Endodermal cell (in vitro differentiated cells): ENCODE measurements at regions not wholly inside any gene's neighbourhood (a gene's known extent, or its start where the extent isn't known, plus 50 kb on each side); places are given as distances from the start of the nearest gene placed in this dataset.

Source experiments
- DNase-seq: peaks from one replicate; pipeline ENCODE4 v3.0.0-alpha.2; 2017
- H3K27ac ChIP-seq: 2 replicates; pipeline ENCODE4 v1.5.1; 2013; ENCODE audit warnings: mild to moderate bottlenecking, low read depth, low read length, moderate library complexity
- H3K27me3 ChIP-seq: 2 replicates; pipeline ENCODE4 v1.6.1; 2013; ENCODE audit warnings: mild to moderate bottlenecking, low read length, moderate library complexity; ENCODE audit not compliant: insufficient read depth, control insufficient read depth, poor library complexity, severe bottlenecking
- H3K36me3 ChIP-seq: 2 replicates; pipeline ENCODE4 v1.7.0; 2013; ENCODE audit warnings: mild to moderate bottlenecking, low read length, moderate library complexity; ENCODE audit not compliant: control insufficient read depth, insufficient read depth
- H3K4me1 ChIP-seq: one replicate; pipeline ENCODE4 v1.7.0; 2013; ENCODE audit warnings: low read length; ENCODE audit not compliant: control insufficient read depth, insufficient read depth
- H3K4me3 ChIP-seq: 2 replicates; pipeline ENCODE4 v1.5.1; 2013; ENCODE audit warnings: mild to moderate bottlenecking, low read length, moderate library complexity
- H3K9ac ChIP-seq: 2 replicates; pipeline ENCODE4 v1.6.1; 2013; ENCODE audit warnings: mild to moderate bottlenecking, low read length, moderate library complexity; ENCODE audit not compliant: poor library complexity, severe bottlenecking; ENCODE audit errors: extremely low read depth
- H3K9me3 ChIP-seq: 2 replicates; pipeline ENCODE4 v1.6.1; 2013; ENCODE audit warnings: mild to moderate bottlenecking, low read length, moderate library complexity; ENCODE audit not compliant: control insufficient read depth
- H3K27ac Mint-ChIP-seq: 2 replicates; pipeline ENCODE4 v1.8.0; 2020; ENCODE audit warnings: mixed read lengths
- H3K27me3 Mint-ChIP-seq: 2 replicates; pipeline ENCODE4 v1.8.0; 2021; ENCODE audit warnings: mild to moderate bottlenecking, mixed read lengths; ENCODE audit not compliant: insufficient read depth
- H3K36me3 Mint-ChIP-seq: 2 replicates; pipeline ENCODE4 v1.8.0; 2020; ENCODE audit warnings: low read depth, mixed read lengths
- H3K4me1 Mint-ChIP-seq: 2 replicates; pipeline ENCODE4 v1.8.0; 2020; ENCODE audit warnings: mixed read lengths
- H3K4me3 Mint-ChIP-seq: 2 replicates; pipeline ENCODE4 v1.8.0; 2020; ENCODE audit warnings: mild to moderate bottlenecking, moderate library complexity, mixed read lengths
- H3K9me3 Mint-ChIP-seq: 2 replicates; pipeline ENCODE4 v1.8.0; 2020; ENCODE audit warnings: mild to moderate bottlenecking, mixed read lengths
- CTCF ChIP-seq: fragments of 200-600 bp; sonication (generic); conservative IDR thresholded peaks from 2 replicates; pipeline ENCODE4 v1.5.0; 2021; ENCODE audit warnings: antibody characterized with exemption, mild to moderate bottlenecking
- WGBS, 2 experiments: methylation state at CpG; one replicate each; pipeline versions ENCODE4 v1.1.5 to v1.1.7; 2013; ENCODE audit warnings: missing lambda C conversion rate in 2 of 2, mixed read lengths in 1 of 2; ENCODE audit not compliant: insufficient coverage in 1 of 2, insufficient read length in 1 of 2; 5-methylcytosine and 5-hydroxymethylcytosine counted together

GRCh38 chr16:64013856-64014255 is 1108.0 kb downstream of the CDH11 start:
- Mint-ChIP-seq H3K27me3 (no peaks in the 10 kb centered on the region), H3K4me1 (peaks cover 14% of the 10 kb centered on the region), H3K4me3 (no peak overlapping the region), H3K9me3 (no peaks in the 10 kb centered on the region), H3K27ac (no peak overlapping the region), H3K36me3 (no peaks in the 10 kb centered on the region)
- Histone ChIP-seq H3K4me1 (peaks cover 3% of the 10 kb centered on the region), H3K4me3 (no peak overlapping the region), H3K27me3 (peaks cover 5% of the 10 kb centered on the region), H3K9ac (no peak overlapping the region), H3K27ac (no peak overlapping the region), H3K36me3 (no peaks in the 10 kb centered on the region), H3K9me3 (peaks cover 4% of the 10 kb centered on the region)
- no peak for DNase-seq
- 100% methylated on average over 1 of the region's 1 CpG; no CpG with 5 or more reads in 1 of the 2 experiments for WGBS, 2 experiments
- no peak for TF ChIP-seq CTCF

GRCh38 chr16:64012166-64012565 is 1109.7 kb downstream of the CDH11 start:
- Histone ChIP-seq H3K27me3 (peaks cover 5% of the 10 kb centered on the region), H3K9ac (no peak overlapping the region), H3K27ac (no peak overlapping the region), H3K9me3 (peaks cover 4% of the 10 kb centered on the region), H3K36me3 (no peaks in the 10 kb centered on the region), H3K4me1 (no peaks in the 10 kb centered on the region), H3K4me3 (no peak overlapping the region)
- Mint-ChIP-seq H3K4me3 (no peak overlapping the region), H3K9me3 (no peaks in the 10 kb centered on the region), H3K36me3 (no peaks in the 10 kb centered on the region), H3K27ac (no peak overlapping the region), H3K4me1 (peaks cover 9% of the 10 kb centered on the region), H3K27me3 (no peaks in the 10 kb centered on the region)
- DNase-seq: no peak
- WGBS, 2 experiments: 85 to 93% methylated on average over 2 of the region's 2 CpGs
- no peak for TF ChIP-seq CTCF

- Histone ChIP-seq H3K9me3 (peaks cover 4% of the 10 kb centered on the region), H3K9ac (no peak overlapping the region), H3K4me3 (no peak overlapping the region), H3K27ac (no peak overlapping the region), H3K36me3 (no peaks in the 10 kb centered on the region), H3K27me3 (peaks cover 5% of the 10 kb centered on the region), H3K4me1 (no peaks in the 10 kb centered on the region)
- Mint-ChIP-seq H3K36me3 (no peaks in the 10 kb centered on the region), H3K4me3 (no peak overlapping the region), H3K27ac (no peak overlapping the region), H3K4me1 (peaks cover 9% of the 10 kb centered on the region), H3K27me3 (no peaks in the 10 kb centered on the region), H3K9me3 (no peaks in the 10 kb centered on the region)
- WGBS, 2 experiments: 91 to 97% methylated on average over 1 to 2 of the region's 2 CpGs
- no peak for TF ChIP-seq CTCF
- no peak for DNase-seq
Measured at GRCh38 chr16:64011650-64012049, 1110.2 kb downstream of the CDH11 start.
